K562 (cell line): ENCODE measurements at regions not wholly inside any gene's neighbourhood (a gene's known extent, or its start where the extent isn't known, plus 50 kb on each side); places are given as distances from the start of the nearest gene placed in this dataset.

Source experiments
- ATAC-seq: fragments of 200-7000 bp; cut with Tn5 transposase; 3 replicates; pipeline ENCODE4 v1.9.1; 2020; ENCODE audit warnings: moderate library complexity
- BruUV-seq: library from RNA; stranded (reverse); fragments of 400-500 nt; replicated peaks from 2 replicates; lab custom pipeline; 2021; lab: Mats Ljungman, UMichigan
- CTCF ChIA-PET: fragments of 300-600 bp; formaldehyde crosslinking; extraction: SDS; loops from one replicate; lab custom pipeline; 2021; ENCODE audit warnings: low intra/inter-chr PET ratio; lab: Yijun Ruan, JAX
- POLR2A ChIA-PET: fragments of 300-600, 350-650 bp; sonication (Branson Sonifier 250); formaldehyde crosslinking; extraction: SDS; loops from one replicate; lab custom pipeline; 2021; ENCODE audit warnings: antibody characterized with exemption, inconsistent platforms; lab: Yijun Ruan, JAX
- DNase-seq, 4 experiments: peaks; one replicate each; pipeline versions ENCODE4 v3.0.0 to v3.0.0-alpha.2; 2011 to 2018; ENCODE audit warnings: low spot score in 3 of 4, mixed read lengths in 3 of 4; ENCODE audit errors: extremely low read depth in 1 of 4
- FAIRE-seq: peaks from 2 replicates; lab custom pipeline; 2011; peaks lifted over from hg19 to GRCh38; lab: Jason Lieb, UNC
- H2AFZ ChIP-seq: 2 replicates; pipeline ENCODE4 v1.6.0; 2011; ENCODE audit warnings: low read depth, low read length, control low read depth, inconsistent platforms
- H3K27ac ChIP-seq: fragments of 200-600 bp; 3 replicates; pipeline ENCODE4 v1.8.0; 2011; ENCODE audit warnings: low read depth, mild to moderate bottlenecking, control low read depth, inconsistent platforms, low read length, moderate library complexity, mixed read lengths; ENCODE audit errors: extremely low read depth
- H3K27me3 ChIP-seq, 2 experiments: fragments of 300-600 bp in 1 of 2; 2 replicates in 1 of 2; 3 replicates in 1 of 2; pipeline versions ENCODE4 v1.6.0 to v1.8.0; 2011; ENCODE audit warnings: inconsistent platforms in 2 of 2, low read length in 2 of 2, mild to moderate bottlenecking in 1 of 2, mixed read lengths in 1 of 2, moderate library complexity in 1 of 2; ENCODE audit not compliant: control insufficient read depth in 2 of 2, insufficient read depth in 2 of 2
- H3K36me3 ChIP-seq: fragments of 300-600 bp; 3 replicates; pipeline ENCODE4 v1.8.0; 2011; ENCODE audit warnings: mild to moderate bottlenecking, low read length, inconsistent platforms; ENCODE audit not compliant: control insufficient read depth, insufficient read depth
- H3K4me1 ChIP-seq, 2 experiments: fragments of 200-600 bp in 1 of 2; replicated peaks in 1 of 2; 2 replicates in 1 of 2; 3 replicates in 1 of 2; pipeline versions ENCODE4 v1.5.1 to v1.8.0; 2011; ENCODE audit warnings: inconsistent platforms in 2 of 2, low read length in 2 of 2, mild to moderate bottlenecking in 1 of 2, mixed read lengths in 1 of 2, moderate library complexity in 1 of 2; ENCODE audit not compliant: control insufficient read depth in 2 of 2, insufficient read depth in 2 of 2
- H3K4me2 ChIP-seq: 2 replicates; pipeline ENCODE4 v1.6.1; 2011; ENCODE audit warnings: low read length, control low read depth, inconsistent platforms, mixed read lengths; ENCODE audit not compliant: insufficient read depth
- H3K4me3 ChIP-seq: fragments of 200-600 bp; sonication (generic), shearing (Covaris generic); 2 replicates; pipeline ENCODE4 v1.5.1; 2016; ENCODE audit warnings: control low read depth, inconsistent platforms
- H3K79me2 ChIP-seq: fragments of 200-600 bp; 3 replicates; pipeline ENCODE4 v1.8.0; 2011; ENCODE audit warnings: low read length, inconsistent platforms; ENCODE audit not compliant: control insufficient read depth, insufficient read depth
- H3K9ac ChIP-seq, 2 experiments: 2 replicates each; pipeline versions ENCODE4 v1.6.0 to v1.6.1; 2011; ENCODE audit warnings: low read depth in 2 of 2, low read length in 2 of 2, control low read depth in 1 of 2, inconsistent platforms in 1 of 2, mild to moderate bottlenecking in 1 of 2, mixed read lengths in 1 of 2; ENCODE audit not compliant: insufficient read depth in 1 of 2
- H3K9me1 ChIP-seq: one replicate; pipeline ENCODE4 v1.6.0; 2011; ENCODE audit warnings: inconsistent platforms, mild to moderate bottlenecking, low read length, moderate library complexity; ENCODE audit not compliant: control insufficient read depth, insufficient read depth
- H3K9me3 ChIP-seq: replicated peaks from 2 replicates; pipeline ENCODE4 v1.5.1; 2011; ENCODE audit warnings: low read depth, low read length, inconsistent platforms; ENCODE audit not compliant: control insufficient read depth, insufficient read depth
- H4K20me1 ChIP-seq: replicated peaks from 2 replicates; pipeline ENCODE4 v1.6.1; 2011; ENCODE audit warnings: low read length, inconsistent platforms, mixed read lengths; ENCODE audit not compliant: control insufficient read depth, insufficient read depth
- ARID3A ChIP-seq: IDR thresholded peaks from 2 replicates; pipeline ENCODE4 v1.6.1; 2012; ENCODE audit warnings: low read depth, low read length, improper control_type of control experiment, borderline replicate concordance
- HDAC1 ChIP-seq, 2 experiments: fragments of 450-650 bp; IDR thresholded peaks; 2 replicates each; pipeline ENCODE4 v1.6.1; 2016 to 2017; ENCODE audit warnings: inconsistent platforms in 1 of 2, mild to moderate bottlenecking in 1 of 2, moderate library complexity in 1 of 2
- HMBOX1 ChIP-seq: sonication (generic); IDR thresholded peaks from 2 replicates; pipeline ENCODE4 v1.6.1; 2016
- MBD1 ChIP-seq: fragments of 250-450 bp; sonication (Bioruptor Pico); IDR thresholded peaks from 2 replicates; pipeline ENCODE4 v1.8.0; 2022; ENCODE audit warnings: inconsistent platforms
- MEIS2 ChIP-seq: fragments of 450-650 bp; IDR thresholded peaks from 2 replicates; pipeline ENCODE4 v1.6.1; 2014; ENCODE audit warnings: mild to moderate bottlenecking; ENCODE audit not compliant: partially characterized antibody
- PHTF2 ChIP-seq: fragments of 250-450 bp; sonication (Bioruptor Pico); IDR thresholded peaks from 2 replicates; pipeline ENCODE4 v1.5.0; 2021; ENCODE audit warnings: mild to moderate bottlenecking
- SIX5 ChIP-seq, 2 experiments: IDR thresholded peaks; 2 replicates each; pipeline ENCODE4 v1.6.1; 2011; ENCODE audit warnings: low read length in 2 of 2, borderline replicate concordance in 1 of 2, low read depth in 1 of 2, mild to moderate bottlenecking in 1 of 2, moderate library complexity in 1 of 2; ENCODE audit not compliant: insufficient read depth in 1 of 2
- SMARCE1 ChIP-seq: fragments of 450-650 bp; IDR thresholded peaks from 2 replicates; pipeline ENCODE4 v1.7.1; 2016; ENCODE audit warnings: mild to moderate bottlenecking
- ZBTB11 ChIP-seq, 3 experiments: fragments of 200-800 bp in 1 of 3; fragments of 250-450 bp in 1 of 3; fragments of 450-650 bp in 1 of 3; sonication (Bioruptor Pico) in 1 of 3; sonication (Bioruptor generic) in 1 of 3; formaldehyde crosslinking in 1 of 3; IDR thresholded peaks; 2 replicates each; pipeline versions ENCODE4 v1.6.1 to v1.8.0; 2016 to 2022; ENCODE audit warnings: mild to moderate bottlenecking in 2 of 3, missing genetic modification characterization in 2 of 3, missing compliant biosample characterization in 1 of 3, moderate library complexity in 1 of 3
- ZKSCAN8 ChIP-seq: fragments of 200-800 bp; sonication (Bioruptor generic); IDR thresholded peaks from 2 replicates; pipeline ENCODE4 v1.6.1; 2016; ENCODE audit warnings: missing genetic modification characterization, missing compliant biosample characterization
- ZNF146 ChIP-seq: IDR thresholded peaks from one replicate; pipeline ENCODE4 v1.6.1; 2018; ENCODE audit warnings: missing compliant biosample characterization; ENCODE audit not compliant: unreplicated experiment
- ZNF316 ChIP-seq: fragments of 450-650 bp; IDR thresholded peaks from 2 replicates; pipeline ENCODE4 v1.6.1; 2016
- WGBS: fragments of 100-300 bp; shearing (Covaris generic); methylation state at CpG from one replicate; pipeline ENCODE4 v1.1.6; 2016; ENCODE audit warnings: low coverage, mixed read lengths; ENCODE audit not compliant: insufficient coverage; ENCODE audit errors: missing lambda C conversion rate; 5-methylcytosine and 5-hydroxymethylcytosine counted together
- in situ Hi-C: fragments of 300-500 bp; cut with MboI; formaldehyde crosslinking; loops from 4 replicates; pipeline ENCODE4 v1.15.0; 2018; ENCODE audit warnings: inconsistent platforms, mixed read lengths
- intact Hi-C: fragments of 100-400 bp; cut with micrococcal nuclease; formaldehyde crosslinking; loops from 2 replicates; pipeline ENCODE4 v1.14.2; 2022

DNA sequence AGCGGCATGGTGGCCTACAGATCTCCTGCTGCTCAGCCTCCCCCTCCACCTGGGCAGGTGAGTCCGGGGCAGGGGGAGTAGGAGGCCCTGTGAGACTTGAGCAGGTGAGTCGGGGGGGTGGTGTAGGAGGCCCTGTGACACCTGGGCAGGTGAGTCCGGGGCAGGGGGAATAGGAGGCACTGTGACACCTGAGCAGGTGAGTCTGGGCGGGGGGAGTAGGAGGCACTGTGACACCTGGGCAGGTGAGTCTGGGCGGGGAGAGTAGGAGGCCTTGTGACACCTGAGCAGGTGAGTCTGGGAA, 299.3 kb downstream of the BRD1 start (continued):
- no peak for TF ChIP-seq SIX5 (IDR thresholded peaks at IDR 0.05; ENCODE audit: borderline replicate concordance in 1 of 2, insufficient read depth in 1 of 2, low read depth in 1 of 2, low read length in 2 of 2)
- no peak for TF ChIP-seq ZKSCAN8 (CRISPR knock-in tag)
- no peak for TF ChIP-seq ARID3A
- TF ChIP-seq HDAC1 (IDR thresholded peaks at IDR 0.05), result no peak

- H3K9me3 ChIP-seq, result no peaks in the 10 kb centered on the region
- no peak for DNase-seq
- no peak overlapping the region for H2AFZ ChIP-seq
- intact Hi-C loops, result no loop called here
- peaks cover 0 to 11% of the 10 kb centered on the region in 2 experiments; a peak in 3 of 5 replicates for H3K4me1 ChIP-seq
- no peak overlapping the region for H3K4me3 ChIP-seq
- ATAC-seq, result no peak
- no peak overlapping the region for H3K4me2 ChIP-seq
- peaks cover 24% of the 10 kb centered on the region for H4K20me1 ChIP-seq
- no peaks in the 10 kb centered on the region for H3K9me1 ChIP-seq
- BruUV-seq, result no TSS peak
- peaks cover 13% of the 10 kb centered on the region for H3K79me2 ChIP-seq
- H3K9ac ChIP-seq, result no peak overlapping the region
- 86% methylated on average over 12 of the region's 17 CpGs for WGBS
- H3K27me3 ChIP-seq, result no peaks in the 10 kb centered on the region
- peaks cover 16% of the 10 kb centered on the region; the same call in 2 of the 3 replicates for H3K36me3 ChIP-seq
- POLR2A ChIA-PET, result no interaction called here
- no peak for FAIRE-seq
- in situ Hi-C loops, result no loop called here
- no peak overlapping the region for H3K27ac ChIP-seq
- CTCF ChIA-PET, result no interaction called here
- TF ChIP-seq SMARCE1, result no peak
- TF ChIP-seq ZBTB11 (CRISPR knock-in tag; IDR thresholded peaks at IDR 0.05), result no peak
- no peak for TF ChIP-seq ZNF146 (CRISPR knock-in tag)
- TF ChIP-seq MEIS2, result no peak
- TF ChIP-seq ZNF316, result no peak
- TF ChIP-seq MBD1 (CRISPR knock-in tag), result no peak
- TF ChIP-seq HMBOX1, result no peak
- no peak for TF ChIP-seq PHTF2 (CRISPR knock-in tag)
Observed at GRCh38 chr22:49527611-49528419, 299.9 kb downstream of the BRD1 start.
